GM19238 (cell line): ENCODE measurements at regions not wholly inside any gene's neighbourhood (a gene's known extent, or its start where the extent isn't known, plus 50 kb on each side); places are given as distances from the start of the nearest gene placed in this dataset.

Experiments
- DNase-seq: peaks from one replicate; pipeline ENCODE4 v3.0.0; 2011; ENCODE audit warnings: low spot score; ENCODE audit not compliant: insufficient read length

- no peak for DNase-seq
Measured at GRCh38 chr3:42037318-42037945, 53.7 kb upstream of the TRAK1 start.

GRCh38 chr3:42036483-42036823, 54.7 kb upstream of the TRAK1 start:
- no peak for DNase-seq

GRCh38 chr3:42035816-42036482, 55.2 kb upstream of the TRAK1 start:
- DNase-seq, result no peak

- no peak for DNase-seq
Measured at GRCh38 chr3:42035007-42035406, 56.1 kb upstream of the TRAK1 start.

GRCh38 chr3:42033741-42034140, 57.4 kb upstream of the TRAK1 start:
- no peak for DNase-seq

- no peak for DNase-seq
Measured at GRCh38 chr3:42032693-42033349, 58.3 kb upstream of the TRAK1 start.

- no peak for DNase-seq
Measured at GRCh38 chr3:42031808-42032480, 59.2 kb upstream of the TRAK1 start.

- DNase-seq, result no peak
Measured at GRCh38 chr3:42028474-42028873, 62.7 kb upstream of the TRAK1 start.

GRCh38 chr3:42027571-42027970, 63.6 kb upstream of the TRAK1 start:
- DNase-seq, result no peak

GRCh38 chr3:42025370-42026138, 63.7 kb upstream of the ULK4 start:
- DNase-seq, result no peak

- DNase-seq, result no peak
Measured at GRCh38 chr3:42024591-42025351, 62.9 kb upstream of the ULK4 start.

- DNase-seq, result no peak
Measured at GRCh38 chr3:42023380-42023779, 61.5 kb upstream of the ULK4 start.

GRCh38 chr3:42022355-42022754, 60.5 kb upstream of the ULK4 start:
- DNase-seq, result no peak

- no peak for DNase-seq
Measured at GRCh38 chr3:42020684-42021307, 58.9 kb upstream of the ULK4 start.

GRCh38 chr3:42019953-42020260, 58.0 kb upstream of the ULK4 start:
- no peak for DNase-seq

- DNase-seq, result no peak
Measured at GRCh38 chr3:42019144-42019952, 57.4 kb upstream of the ULK4 start.

GRCh38 chr3:42014921-42015533, 53.1 kb upstream of the ULK4 start:
- no peak for DNase-seq

- no peak for DNase-seq
Measured at GRCh38 chr3:42014458-42014920, 52.6 kb upstream of the ULK4 start.
